ENCODE measurements at regions not wholly inside any gene's neighbourhood (a gene's known extent, or its start where the extent isn't known, plus 50 kb on each side); places are given as distances from the start of the nearest gene placed in this dataset.
"Not testable (repeated sequence)": the region's sequence is repeated elsewhere in the genome, so short reads cannot be mapped to it uniquely, and the experiment has no call there.

DNA sequence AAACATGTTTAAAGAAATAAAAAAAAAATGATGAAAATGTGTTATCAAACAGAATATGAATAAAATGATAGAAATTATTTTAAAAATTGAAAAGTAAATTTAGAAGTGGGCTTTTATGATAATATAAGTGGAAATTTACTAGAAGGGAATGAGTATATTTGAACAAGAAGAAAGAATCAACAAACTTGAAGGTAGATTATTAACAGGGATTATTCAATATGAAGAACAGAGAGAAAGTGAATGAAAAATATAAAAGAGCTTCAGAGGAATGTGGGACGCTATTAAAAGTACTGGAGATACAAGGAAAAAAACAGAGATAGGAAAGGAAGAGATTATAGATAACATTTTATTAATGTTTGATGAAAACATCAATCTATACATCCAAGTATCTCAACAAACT lies 1014.4 kb upstream of the CITED2 start:
- DNase-seq = no peak

DNA sequence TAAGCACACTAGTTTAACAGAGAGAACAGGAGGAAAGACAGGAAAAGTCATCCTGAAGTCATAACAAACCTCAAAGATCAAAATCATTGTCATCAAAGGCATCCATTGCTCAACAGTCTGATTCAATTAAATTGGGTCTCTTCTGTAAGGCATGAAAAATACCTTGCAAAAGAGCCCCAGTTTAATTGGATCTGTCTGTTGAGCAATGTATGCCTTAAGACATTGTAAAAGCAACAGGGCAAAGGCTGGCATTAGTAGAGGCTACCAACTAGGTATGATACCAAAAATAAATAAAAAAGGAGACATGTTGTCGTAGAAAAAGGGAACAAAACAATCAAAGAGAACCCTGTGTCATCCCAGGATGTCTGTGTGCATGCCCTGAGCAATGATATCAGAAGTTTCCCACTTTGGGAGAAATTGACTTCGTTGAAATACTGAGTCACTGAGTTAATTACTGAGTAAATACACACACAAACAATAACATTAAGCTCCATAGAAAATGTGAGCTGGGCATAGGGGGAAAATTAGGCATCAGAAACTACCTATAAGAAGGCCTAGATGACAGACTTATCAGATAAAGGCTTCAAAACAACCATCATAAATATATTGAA lies 1013.8 kb upstream of the CITED2 start:
- no peak for DNase-seq

DNA sequence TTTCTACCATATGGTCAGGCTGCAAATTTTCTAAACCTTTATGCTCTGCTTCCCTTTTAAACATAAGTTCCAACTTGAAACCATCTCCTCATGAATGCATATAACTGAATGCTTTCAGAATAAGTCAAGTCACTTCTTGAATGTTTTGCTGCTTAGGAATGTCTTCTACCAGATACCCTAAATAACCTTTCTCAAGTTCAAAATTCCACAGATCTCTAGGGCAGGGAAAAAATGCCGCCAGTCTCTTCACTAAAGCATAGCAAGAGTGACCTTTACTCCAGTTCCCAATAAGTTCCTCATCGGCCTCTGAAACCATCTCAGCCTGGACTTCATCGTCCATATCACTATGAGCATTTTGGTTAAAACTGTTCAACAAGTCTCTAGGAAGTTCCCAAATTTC lies 1011.2 kb upstream of the CITED2 start:
- no peak for DNase-seq

DNA sequence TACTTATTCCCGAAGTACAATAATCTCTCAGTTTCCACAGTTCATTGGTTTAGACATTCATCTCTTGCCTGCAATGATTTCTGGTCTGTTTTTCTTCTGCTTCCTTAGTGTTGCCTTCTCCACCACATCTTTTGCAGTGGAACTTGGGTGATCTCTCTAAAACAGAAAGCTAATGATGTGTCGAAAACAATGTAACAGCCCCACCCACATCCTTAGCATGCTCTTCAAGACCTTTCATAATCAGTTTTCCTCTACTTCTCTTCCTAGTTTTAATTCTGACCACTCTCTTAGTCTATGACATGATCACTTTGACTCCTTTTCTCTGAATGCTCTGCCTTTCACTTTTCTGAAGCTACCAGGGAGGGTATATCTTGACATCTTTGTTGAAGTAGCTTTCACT lies 1007.9 kb upstream of the CITED2 start:
- DNase-seq = no peak

DNA sequence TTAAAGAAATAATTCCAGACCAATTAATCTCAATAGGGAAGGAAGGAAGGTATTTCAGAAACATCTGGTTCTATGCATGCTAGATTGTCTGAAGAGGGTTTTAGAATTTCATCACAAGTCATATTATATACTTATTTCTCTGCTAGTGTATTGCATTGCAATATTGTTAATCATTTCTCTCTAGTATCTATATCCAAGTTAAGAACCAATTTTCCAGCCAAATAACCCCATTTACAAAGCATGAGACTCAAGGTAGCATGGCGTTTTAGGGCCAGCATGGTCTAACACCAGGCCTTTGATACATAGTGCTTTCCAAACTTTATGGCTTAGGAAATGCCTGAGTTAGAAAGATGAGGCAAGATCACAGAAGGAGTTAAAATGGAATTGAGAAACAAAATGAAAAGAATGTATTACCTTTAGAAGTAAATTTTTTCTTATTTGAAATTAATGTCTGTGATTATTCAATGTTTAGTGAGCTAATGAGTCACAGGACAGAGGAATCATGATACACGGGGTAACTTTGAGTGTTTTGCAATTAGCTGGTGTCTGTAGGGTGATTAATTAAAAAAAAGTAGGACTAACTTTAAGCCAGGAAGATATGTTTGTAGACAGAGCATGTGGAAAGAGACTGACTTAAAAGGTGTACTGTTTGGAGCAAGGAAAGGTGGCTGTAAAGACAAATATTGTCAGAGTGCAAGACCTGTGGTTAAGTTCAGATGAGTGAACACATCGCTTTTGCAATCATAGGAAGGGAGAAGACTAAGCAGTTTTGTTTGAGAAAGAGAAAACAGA lies 1006.2 kb upstream of the CITED2 start:
- no peak for DNase-seq

DNA sequence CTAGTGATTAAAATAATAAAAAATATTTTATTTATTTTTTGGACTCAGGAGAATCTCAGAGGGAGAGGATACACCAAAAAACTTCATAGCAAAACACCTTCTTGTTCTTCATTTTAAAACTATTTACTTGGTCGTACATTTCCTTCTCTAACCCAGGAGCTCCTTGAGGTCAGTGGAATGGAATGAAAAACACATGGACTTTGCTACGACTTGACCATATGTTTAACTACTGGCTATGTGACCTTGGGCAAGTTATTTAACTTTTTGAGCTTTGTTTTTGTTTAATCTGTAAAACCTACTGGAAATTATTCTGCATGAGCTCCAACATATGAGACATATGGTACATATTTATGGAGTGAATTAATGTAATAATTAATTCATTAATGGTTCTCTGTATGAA lies 1005.5 kb upstream of the CITED2 start:
- no peak for DNase-seq

DNA sequence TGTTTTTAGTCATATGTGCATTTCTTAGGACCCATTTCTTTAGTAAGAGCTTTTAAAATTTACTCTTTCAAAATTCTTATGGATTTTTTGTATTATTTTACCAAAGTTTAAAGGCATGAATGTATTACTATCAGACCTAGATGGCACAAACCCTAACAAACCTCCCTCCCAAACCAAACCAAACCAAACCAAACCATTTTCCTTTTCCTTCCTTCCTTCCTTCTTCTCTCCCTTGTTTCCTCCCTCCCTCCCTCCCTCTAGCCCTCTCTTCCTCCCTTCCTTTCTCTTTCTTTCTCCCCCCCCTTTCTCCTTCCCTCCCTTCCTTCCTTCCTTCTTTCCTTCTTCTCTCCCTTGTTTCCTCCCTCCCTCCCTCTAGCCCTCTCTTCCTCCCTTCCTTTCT lies 1001.8 kb upstream of the CITED2 start:
- no peak for DNase-seq

DNA sequence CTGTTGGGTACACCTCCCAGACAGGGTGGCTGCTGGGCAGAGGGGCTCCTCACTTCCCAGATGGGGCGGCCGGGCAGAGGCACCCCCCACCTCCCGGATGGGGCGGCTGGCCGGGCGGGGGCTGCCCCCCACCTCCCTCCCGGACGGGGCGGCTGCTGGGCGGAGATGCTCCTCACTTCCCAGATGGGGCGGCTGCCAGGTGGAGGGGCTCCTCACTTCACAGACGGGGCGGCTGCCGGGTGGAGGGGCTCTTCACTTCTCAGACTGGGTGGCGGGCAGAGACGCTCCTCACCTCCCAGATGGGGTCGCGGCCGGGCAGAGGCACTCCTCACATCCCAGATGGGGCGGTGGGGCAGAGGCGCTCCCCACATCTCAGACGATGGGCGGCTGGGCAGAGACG lies 999.3 kb upstream of the CITED2 start:
- DNase-seq = not testable (repeated sequence)

DNA sequence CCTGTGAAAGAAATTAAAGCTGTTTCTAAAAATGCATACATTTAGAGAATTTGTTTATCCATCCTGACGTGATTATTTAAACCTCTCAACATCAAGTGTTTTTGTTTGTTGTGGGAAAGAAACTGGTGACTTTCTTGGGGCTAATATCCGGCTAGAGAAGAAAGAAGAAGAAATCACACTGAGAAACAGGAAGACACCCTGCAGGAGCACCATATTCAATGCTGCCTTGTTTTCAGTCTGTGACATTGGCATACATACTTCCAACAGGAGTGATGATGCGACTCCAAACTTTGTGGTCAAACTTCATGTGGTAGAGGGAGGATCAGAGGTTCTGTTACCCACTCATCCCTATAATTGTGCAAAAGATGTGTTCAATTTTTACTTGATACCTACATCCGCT lies 997.6 kb upstream of the CITED2 start:
- DNase-seq = no peak

DNA sequence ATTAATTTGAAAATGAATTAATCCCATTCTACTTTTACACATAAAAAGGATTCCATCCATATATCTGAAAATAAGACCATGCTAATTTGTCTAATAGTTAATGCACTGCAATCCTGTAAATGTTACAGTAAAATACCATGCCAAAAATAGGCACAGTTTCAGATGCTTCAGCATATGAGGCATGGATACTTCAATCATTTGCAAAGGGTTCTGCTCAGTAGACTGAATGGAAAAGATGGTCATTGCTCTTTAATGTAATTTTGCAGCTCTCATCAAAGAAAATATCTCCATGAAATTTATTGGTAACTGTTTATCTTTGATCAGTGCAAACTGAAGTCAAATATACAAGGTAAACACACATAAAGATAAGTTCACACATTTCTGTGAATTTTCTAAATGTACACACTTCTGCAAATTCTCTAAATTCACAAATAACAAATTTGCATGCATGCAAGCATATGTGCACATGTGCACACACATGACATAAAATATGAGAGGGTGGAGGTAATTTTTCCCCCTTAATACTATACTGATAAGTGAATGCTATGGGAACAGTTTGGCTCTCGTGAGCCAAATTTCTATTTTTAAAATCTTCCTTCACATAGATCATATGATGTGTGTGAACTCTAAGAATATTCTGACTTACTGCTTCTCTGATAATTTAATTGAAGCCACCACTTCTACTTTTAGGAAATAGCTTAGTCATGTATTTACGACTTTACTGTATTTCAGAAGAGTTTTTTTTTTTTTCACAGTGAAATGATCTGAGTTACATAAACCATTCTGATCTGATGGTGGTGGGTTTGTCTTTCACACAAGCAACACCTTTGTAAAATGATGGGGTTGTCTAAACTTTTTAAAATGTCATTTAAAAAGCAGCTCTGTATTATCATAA lies 996.8 kb upstream of the CITED2 start:
- no peak for DNase-seq

DNA sequence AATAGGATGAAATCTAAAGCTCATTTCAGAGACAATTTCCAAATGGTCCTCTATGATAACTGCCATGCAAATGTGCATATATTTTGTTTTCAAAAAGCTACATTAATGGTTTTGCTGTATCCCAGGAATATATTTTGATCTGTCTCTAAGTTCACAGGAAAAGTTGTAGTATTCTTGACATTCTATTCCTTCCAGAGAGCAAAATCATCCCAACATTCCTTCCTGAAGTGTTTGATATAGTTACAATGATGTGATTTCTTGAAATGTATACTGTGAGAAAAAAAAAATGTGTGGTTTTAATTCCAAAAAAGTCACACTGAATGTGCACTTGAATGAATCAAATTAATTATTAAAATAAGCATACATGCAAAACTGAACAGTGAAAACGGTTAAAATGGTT lies 996.0 kb upstream of the CITED2 start:
- no peak for DNase-seq

DNA sequence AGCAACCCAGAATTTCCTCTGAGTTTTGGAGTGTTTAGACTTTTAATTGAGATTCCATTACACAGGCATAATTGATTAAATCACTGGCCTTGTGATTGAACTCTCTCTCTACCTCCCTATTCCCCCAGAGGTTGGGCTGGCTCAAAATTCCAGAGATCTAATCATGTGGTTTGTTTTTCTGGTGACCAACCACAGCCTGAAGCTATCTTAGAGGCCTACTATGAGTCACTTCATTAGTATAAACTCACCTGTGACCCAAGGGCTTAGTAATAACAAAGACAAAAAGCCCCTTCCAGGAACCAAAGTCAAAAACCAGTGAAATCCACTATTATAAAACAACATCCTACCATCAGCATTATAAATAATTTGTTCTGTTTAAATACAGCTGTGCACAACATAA lies 992.5 kb upstream of the CITED2 start:
- DNase-seq = no peak

DNA sequence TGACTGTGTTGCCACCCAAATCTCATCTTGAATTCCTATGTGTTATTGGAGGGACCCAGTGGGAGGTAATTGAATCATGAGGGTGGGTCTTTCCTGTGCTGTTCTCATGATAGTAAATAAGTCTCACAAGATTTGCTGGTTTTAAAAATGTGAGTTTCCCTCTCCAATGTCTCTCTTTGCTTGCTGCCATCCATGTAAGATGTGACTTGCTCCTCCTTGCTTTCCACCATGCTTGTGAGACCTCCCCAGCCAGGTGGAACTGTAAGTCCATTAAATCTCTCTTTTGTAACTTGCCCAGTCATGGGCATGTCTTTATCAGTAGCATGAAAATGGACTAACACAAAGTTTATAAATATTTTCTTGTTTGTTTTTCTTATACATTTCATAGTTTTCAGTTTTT lies 990.5 kb upstream of the CITED2 start:
- no peak for DNase-seq

DNA sequence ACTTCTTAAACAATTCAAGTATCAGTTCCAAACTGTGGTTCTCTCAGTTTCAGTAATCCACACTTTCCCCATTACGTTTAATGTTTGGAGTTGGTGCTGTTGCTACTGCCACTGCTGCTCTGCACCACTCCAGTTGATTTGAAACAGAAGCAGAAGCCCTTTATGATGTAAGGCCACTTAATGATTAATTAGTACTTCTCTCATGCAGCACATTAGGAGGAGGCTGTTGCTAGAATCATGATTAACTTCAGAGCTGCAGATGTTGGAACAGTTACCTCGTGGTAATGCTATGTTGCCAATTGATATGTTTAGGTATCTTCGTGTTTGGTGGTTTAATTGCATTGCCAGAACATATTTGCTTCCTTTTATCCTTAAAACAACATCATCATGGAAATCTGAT lies 986.2 kb upstream of the CITED2 start:
- DNase-seq = no peak

DNA sequence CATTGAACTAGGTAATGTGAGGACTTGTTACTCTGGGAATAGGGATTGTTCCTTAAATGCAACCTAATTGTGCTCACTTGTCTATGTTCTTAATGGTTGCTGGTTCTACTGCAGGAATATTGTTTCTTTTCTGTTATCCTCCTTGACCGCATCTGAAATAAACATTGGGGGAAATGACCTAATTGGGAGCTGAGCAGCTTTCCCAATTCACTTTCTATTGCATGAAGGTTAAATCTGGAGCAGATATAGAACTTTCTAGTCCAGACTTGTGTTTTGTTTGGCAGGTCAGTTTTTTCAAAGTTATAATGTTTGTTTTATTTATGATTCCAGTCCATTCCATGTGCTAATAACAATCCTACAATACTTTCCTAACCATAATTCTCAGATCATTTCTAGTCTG lies 981.0 kb upstream of the CITED2 start:
- DNase-seq = no peak

DNA sequence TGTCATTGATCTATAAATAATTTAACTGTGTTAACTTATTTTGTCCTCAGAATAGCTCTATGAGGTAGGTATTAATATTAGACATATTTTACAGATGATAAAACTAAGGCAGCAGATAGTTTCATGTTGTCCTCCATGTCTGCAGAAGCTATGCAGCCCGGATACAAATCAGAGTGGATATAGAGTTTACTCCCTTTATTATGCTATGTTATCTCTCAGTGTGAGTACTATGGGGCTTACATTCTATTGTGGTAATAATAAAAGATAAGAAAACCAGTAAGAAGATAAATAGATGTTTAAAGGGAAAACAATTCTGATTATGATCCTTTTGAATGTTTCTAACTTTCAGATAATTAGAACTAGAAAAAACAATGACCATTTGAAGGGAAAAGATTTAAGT lies 979.8 kb upstream of the CITED2 start:
- no peak for DNase-seq

DNA sequence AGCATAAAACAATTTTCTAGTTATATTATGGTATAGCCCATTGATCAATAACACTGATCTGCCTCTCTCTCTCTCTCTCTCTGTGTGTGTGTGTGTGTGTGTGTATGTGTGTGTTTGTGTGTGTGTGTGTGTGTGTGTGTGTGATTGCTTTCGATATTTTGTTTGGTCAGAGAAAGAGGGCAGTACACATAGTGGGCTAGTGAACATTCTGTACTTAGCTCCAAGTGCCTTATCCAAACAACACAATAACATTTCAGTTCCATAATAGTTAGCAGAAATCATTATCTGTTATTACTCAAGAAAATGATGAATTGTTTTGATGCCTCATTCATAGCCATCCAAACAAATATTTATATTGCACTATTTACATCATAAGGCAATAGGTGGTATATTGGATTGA lies 979.1 kb upstream of the CITED2 start:
- no peak for DNase-seq

DNA sequence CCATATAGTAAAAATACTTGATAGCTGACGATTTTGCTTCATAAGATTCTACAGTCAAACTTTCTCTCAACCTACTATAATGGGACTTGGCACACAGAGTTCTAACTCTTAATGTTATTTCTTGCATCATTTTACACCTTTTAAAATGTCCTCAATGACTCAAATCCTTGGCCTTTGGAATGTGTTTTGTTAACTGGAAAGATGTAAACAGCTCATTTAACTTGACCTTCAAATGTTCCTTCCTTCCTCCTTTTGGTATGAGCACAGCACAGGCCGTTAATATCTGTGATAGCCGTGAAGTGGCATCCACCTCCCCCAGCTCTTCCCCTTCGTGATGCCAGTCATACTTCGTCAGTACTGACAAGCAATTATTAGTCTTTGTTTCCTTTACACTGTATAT lies 972.0 kb upstream of the CITED2 start:
- no peak for DNase-seq

DNA sequence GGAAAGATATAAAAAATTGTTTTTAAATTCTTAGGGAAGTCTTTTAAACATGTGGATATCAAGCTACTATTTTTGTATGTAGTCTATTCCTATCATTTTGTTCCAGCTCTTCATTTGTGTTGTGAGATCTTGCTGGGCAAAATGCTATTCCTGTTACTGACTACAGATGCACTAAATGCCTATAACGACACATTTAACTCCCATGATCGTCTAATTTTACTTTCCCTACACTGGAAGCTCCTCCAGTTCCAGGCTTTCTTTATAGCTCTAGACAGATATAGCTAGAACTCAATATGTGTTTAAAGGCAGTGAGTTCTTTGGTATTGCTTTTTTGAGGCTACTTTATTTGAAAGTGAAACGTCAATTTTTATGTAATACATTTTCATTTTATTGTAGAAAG lies 971.5 kb upstream of the CITED2 start:
- DNase-seq = no peak

DNA sequence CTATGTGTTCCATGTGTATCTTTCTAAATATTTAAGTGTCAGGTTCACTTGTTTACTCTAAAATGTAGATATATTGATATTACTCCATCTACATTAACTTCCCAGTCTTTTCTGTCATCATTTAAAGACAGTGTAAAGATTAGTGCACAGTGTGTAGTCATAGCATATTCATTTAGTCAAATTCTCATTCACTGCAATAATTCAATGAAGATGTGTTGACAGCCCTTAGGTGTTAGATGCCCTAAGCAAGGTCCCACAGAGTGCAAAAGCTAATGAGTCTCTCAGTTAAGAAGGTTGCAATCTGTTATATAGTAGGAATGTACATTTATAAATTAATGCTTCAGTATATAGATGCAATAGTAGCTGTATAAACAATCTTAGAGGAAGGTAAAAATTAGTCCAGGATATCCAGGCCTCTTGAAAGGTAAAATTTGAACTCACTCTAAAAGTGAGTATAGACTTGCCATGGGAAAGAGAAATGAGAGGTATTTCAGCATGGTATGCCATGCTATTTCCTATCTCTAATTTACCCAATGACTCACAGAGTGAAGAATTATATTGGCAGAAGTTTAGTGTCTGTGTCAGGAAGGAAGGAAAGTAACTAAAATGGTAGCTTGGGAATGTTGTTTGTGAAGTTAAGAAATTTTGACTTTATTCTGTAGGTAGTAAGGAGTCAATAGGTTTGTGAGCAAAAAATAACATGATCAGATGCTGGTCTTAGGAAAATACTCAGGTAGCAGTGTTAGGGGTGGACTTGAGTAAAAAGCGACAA lies 969.9 kb upstream of the CITED2 start:
- no peak for DNase-seq

DNA sequence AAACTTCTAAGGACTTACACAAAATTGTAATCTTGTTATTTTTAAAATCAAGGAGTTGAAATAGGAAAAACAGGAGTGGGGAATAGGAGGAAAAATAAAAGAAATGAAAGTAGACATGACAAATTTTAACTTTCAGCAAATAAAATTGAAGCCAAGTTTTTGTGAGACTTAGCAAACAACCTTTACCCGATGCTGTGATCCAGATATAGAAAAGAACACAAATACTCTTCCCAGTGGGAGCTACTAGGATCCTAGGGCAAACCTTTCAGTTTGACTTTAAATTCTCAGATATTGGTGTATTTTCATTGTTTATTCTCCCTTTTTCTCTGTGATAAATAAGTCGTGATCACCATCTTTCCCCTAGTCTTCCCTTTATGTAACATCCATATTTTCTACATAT lies 968.7 kb upstream of the CITED2 start:
- no peak for DNase-seq

DNA sequence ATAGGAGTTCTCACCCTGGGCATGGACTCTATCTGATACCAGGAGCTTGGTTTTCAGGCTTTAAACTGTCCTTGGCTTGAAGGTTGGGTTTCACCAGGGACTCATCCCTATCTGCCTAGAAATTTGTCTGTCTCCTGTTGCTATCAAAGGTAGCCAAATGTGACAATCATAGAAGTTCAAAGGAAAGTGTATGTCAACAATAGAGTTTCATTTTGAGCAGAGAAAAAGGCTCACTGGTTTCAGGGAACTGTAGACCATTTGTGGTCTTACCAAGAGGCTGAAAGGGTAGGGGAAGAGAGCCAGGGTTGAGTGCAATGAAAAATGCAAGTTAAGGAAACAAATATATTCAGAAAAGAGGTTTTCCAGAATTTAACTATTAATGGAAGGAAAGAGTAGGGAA lies 966.8 kb upstream of the CITED2 start:
- DNase-seq = no peak

DNA sequence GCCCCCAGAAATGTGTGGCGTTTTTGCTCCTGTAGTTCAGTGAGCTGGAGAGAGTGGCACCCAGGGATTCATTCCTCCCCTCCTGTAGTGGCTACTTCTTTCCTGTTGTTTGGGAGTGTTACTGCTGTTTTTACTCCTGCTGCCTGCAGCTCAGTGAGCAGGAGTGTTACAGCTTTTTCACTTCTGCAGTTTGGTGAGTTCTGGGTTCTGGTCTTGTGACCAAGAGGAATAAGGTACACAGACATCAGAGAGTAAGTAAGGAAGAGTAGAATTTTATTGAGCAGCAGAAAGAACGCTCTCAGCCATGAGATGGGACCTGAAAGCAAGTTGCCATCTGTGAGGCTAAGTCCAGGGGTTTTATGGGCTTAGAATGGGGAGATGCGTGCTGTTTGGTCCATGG lies 966.3 kb upstream of the CITED2 start:
- no peak for DNase-seq
